Testis (tissue), 2 donors: ENCODE measurements at regions not wholly inside any gene's neighbourhood (a gene's known extent, or its start where the extent isn't known, plus 50 kb on each side); places are given as distances from the start of the nearest gene placed in this dataset.

ENCODE experiments used
- POLR2A ChIP-seq: fragments of 450-650 bp; IDR thresholded peaks from one replicate; pipeline ENCODE4 v1.6.1; 2017; ENCODE audit warnings: antibody characterized with exemption, mild to moderate bottlenecking, moderate library complexity
- TF ChIP-seq, protein P1 (sequence below), 3 experiments: fragments of 450-650 bp in 2 of 3; fragments of 200-600 bp in 1 of 3; sonication (generic) in 1 of 3; IDR thresholded peaks; one replicate each; pipeline ENCODE4 v1.5.1; 2016 to 2019; ENCODE audit warnings: antibody characterized with exemption in 3 of 3, mild to moderate bottlenecking in 2 of 3, moderate library complexity in 1 of 3

DNA sequence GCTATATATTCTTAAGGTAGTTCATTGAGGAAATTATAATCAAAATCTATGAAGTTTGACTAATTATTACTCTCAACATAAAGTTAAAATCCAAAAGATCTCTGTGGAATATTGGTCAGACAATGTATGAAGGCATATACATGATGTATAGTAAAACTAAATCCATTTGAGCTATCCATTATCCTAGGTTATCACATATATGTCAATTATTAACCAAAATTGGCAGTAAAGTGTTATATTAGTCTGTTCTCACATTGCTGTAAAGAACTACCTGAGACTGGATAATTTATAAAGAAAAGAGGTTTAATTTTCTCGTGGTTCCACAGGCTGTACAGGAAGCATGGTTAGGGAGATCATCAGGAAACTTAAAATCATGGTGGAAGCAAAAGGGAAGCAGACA, 511.7 kb upstream of the SGCD start:
- TF ChIP-seq, protein P1, sequence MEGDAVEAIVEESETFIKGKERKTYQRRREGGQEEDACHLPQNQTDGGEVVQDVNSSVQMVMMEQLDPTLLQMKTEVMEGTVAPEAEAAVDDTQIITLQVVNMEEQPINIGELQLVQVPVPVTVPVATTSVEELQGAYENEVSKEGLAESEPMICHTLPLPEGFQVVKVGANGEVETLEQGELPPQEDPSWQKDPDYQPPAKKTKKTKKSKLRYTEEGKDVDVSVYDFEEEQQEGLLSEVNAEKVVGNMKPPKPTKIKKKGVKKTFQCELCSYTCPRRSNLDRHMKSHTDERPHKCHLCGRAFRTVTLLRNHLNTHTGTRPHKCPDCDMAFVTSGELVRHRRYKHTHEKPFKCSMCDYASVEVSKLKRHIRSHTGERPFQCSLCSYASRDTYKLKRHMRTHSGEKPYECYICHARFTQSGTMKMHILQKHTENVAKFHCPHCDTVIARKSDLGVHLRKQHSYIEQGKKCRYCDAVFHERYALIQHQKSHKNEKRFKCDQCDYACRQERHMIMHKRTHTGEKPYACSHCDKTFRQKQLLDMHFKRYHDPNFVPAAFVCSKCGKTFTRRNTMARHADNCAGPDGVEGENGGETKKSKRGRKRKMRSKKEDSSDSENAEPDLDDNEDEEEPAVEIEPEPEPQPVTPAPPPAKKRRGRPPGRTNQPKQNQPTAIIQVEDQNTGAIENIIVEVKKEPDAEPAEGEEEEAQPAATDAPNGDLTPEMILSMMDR (IDR thresholded peaks at IDR 0.05): no peak
- no peak for TF ChIP-seq POLR2A
